NCI-H1930 (cell line): ENCODE measurements at regions not wholly inside any gene's neighbourhood (a gene's known extent, or its start where the extent isn't known, plus 50 kb on each side); places are given as distances from the start of the nearest gene placed in this dataset.
"Not testable (repeated sequence)": the region's sequence is repeated elsewhere in the genome, so short reads cannot be mapped to it uniquely, and the experiment has no call there.

ENCODE experiments used
- DNase-seq, 2 experiments: peaks; one replicate each; lab custom pipeline; 2025; lab: John Stamatoyannopoulos, UW

GRCh38 chr13:97724450-97724849 lies 229.0 kb upstream of the IPO5 start:
- DNase-seq = peak in 1 of 2 experiments; percentile 45

DNA sequence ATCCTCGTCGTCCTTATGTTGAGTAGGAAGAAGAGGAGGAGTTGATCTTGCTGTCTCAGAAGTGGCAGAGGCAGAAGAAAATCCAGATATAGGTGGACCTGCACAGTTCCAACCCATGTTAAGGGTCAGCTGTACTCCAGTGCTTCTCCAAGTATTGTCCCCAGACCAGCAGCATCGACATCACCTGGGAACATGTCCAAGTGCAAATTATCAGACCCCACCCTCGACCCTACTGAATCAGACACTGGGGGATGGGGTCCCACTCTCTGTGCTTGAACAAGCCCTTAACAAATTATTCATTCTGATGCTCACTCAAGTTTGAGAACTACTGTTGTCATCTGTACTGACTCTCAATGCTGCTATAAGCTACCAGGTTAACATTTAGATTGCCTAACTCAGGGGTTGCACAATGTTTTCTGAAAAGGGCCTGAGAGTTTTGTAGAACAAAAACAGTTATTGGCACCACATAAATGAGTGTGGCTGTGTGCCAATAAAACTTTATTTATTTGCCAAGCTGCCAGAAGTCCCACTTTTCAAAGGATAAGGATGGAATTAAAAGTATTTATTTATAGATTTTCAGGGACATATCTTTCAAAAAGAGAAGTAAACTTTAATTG lies 226.7 kb upstream of the IPO5 start:
- no peak for DNase-seq

GRCh38 chr13:97727991-97728390 lies 225.5 kb upstream of the IPO5 start:
- DNase-seq = no peak

DNA sequence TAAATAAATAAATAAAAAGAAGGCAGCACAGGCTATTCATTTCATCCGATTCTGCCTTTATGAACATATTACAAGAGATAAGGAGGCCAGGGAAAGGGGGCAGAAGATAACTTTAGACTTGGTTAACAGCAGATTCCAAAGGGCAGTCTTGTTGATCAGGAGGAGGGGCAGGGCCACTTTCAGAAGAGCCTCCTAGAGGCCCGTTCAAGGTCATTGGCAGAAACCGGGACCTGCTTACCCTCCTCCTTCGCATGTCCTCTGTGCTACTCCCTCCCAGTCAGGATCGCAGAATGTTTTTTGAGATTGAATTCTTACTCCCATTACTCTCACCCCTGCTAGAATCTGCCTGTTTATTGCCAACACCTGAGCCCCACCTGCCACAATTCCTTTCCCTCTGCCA lies 217.0 kb upstream of the IPO5 start:
- DNase-seq = no peak

DNA sequence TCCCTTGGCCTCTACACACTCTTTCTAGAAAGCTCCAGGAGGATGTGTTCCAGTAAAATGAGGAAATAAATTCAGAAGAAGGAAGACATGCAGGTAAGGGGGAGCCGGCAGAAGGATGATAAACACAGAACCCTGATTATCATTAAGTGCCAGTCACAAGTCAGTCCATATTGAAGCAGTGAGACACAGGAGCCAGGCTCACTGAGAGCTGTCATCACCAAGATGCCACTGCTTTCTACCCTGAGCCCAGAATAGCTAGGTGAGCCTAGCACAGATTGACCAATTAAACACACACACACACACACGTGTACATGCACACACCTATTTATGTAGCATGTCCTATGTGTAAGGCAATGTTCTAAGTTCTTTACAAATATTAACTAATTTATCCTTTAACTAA lies 211.4 kb upstream of the IPO5 start:
- no peak for DNase-seq

DNA sequence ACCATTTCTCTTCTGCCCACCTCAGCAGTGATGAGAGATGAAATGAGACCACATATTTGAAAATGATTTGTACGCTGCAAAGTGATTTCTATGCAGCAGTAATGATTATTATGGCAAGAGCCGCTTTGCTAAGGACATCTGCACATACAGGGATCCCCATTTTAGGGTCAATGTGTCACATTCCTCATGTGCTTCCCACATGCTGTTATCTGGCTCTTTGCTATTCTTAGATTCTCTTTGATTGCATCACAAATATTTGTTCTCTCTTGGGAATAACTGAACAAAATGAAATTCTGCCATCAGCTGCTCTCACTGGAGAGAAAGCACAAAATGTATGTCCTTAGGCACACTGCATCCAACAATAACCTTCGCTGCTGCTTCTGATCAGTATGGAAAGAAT lies 209.5 kb upstream of the IPO5 start:
- no peak for DNase-seq

GRCh38 chr13:97746649-97747048 lies 206.8 kb upstream of the IPO5 start:
- DNase-seq = no peak

GRCh38 chr13:97749174-97749573 lies 204.3 kb upstream of the IPO5 start:
- peak in 1 of 2 experiments; percentile 14 for DNase-seq

DNA sequence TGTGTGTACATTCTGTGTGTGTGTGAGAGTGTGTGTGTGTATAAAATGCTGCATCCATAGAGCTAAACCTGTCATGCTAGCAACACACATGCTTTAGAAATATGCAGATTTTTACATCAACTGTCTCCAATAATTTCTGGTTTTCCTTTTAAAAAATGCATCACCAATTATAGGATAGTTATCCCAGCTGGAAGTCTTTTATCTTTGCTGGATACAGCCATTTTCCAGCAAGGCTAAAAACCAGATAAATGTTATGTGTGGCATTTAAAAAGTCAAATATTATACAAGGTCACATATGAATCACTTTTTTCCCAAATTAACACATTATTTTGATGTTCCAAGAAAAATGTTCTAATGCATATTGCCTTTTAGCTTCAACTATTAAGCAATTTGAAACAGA lies 202.0 kb upstream of the IPO5 start:
- no peak for DNase-seq

- peak in 1 of 2 experiments; percentile 71 for DNase-seq
Observed at GRCh38 chr13:97752961-97753668, 200.4 kb upstream of the IPO5 start.

- DNase-seq = no peak
Observed at GRCh38 chr13:97753942-97754670, 199.4 kb upstream of the IPO5 start.

- DNase-seq = no peak
Observed at GRCh38 chr13:97757807-97758206, 195.7 kb upstream of the IPO5 start.

- no peak for DNase-seq
Observed at GRCh38 chr13:97758317-97758716, 195.2 kb upstream of the IPO5 start.

GRCh38 chr13:97761796-97762540 lies 191.5 kb upstream of the IPO5 start:
- no peak for DNase-seq

GRCh38 chr13:97766749-97767148 lies 186.7 kb upstream of the IPO5 start:
- DNase-seq = no peak

DNA sequence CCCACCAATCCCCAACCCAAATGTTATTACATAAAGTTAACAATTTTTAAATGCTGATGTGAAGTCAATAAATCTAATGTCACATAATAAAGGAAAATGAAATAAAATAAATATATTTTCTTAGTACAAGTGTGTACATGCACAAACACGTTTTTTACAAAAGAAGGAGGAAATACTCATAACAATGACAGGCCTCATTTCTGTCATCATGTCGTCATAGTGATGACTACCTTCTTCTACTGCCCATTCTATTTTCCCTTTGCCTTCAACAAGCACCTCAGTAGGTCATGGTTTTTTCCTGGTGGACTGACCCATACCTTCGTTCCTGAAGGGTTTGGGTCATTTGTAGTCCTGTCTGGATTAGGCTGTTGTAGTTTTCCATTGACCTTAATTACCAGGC lies 185.3 kb upstream of the IPO5 start:
- DNase-seq = no peak

GRCh38 chr13:97770231-97770630 lies 183.2 kb upstream of the IPO5 start:
- not testable (repeated sequence) for DNase-seq

GRCh38 chr13:97772466-97772865 lies 181.0 kb upstream of the IPO5 start:
- not testable (repeated sequence) for DNase-seq

GRCh38 chr13:97774391-97775100 lies 178.9 kb upstream of the IPO5 start:
- DNase-seq = not testable (repeated sequence)

GRCh38 chr13:97780486-97780885 lies 173.0 kb upstream of the IPO5 start:
- DNase-seq = no peak

- DNase-seq = no peak
Observed at GRCh38 chr13:97781891-97782305, 171.6 kb upstream of the IPO5 start.

DNA sequence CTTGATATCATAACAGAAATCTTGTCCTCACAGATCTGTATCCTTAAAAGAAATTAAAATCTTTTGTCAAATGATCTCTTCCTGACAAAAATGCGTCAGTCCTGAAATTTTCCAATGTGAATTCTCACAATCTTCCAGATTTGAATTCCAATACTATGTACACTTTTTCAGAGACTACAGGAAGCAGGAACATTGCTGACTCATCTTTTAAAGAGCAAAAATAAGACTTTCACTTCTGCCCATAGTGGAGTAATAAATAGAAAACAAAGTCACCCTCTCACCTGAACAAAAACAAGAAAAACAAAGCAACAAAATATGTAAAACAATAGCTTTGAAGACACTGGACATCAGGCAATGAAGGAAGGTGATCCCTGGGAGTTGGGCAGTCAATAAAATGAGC lies 167.0 kb upstream of the IPO5 start:
- no peak for DNase-seq
